Gastrocnemius medialis (tissue), 4 donors: ENCODE measurements at regions not wholly inside any gene's neighbourhood (a gene's known extent, or its start where the extent isn't known, plus 50 kb on each side); places are given as distances from the start of the nearest gene placed in this dataset.

Experiments
- ATAC-seq, 2 donors: fragments of 150-250 bp; one replicate each; pipeline ENCODE4 v1.9.1; 2016
- DNase-seq, 2 donors: peaks; one replicate each; pipeline ENCODE4 v3.0.0-alpha.2; 2019
- H3K27ac ChIP-seq, 4 donors: fragments of 200-600 bp; sonication (generic); 1 replicate in 1 of 4; 2 replicates in 3 of 4; pipeline ENCODE4 v1.5.1; 2016 to 2018; ENCODE audit warnings: mild to moderate bottlenecking in 2 of 4, moderate library complexity in 1 of 4
- H3K27me3 ChIP-seq, 3 donors: fragments of 200-600 bp; sonication (generic) in 2 of 3; 1 replicate in 1 of 3; 2 replicates in 2 of 3; pipeline versions ENCODE4 v1.5.1 to v1.6.0; 2016 to 2019; ENCODE audit warnings: mild to moderate bottlenecking in 1 of 3, moderate library complexity in 1 of 3
- H3K36me3 ChIP-seq, 2 donors: fragments of 200-600 bp; sonication (generic) in 1 of 2; one replicate each; pipeline ENCODE4 v1.5.1; 2017 to 2018
- H3K4me1 ChIP-seq, 2 donors: fragments of 200-600 bp; sonication (generic) in 1 of 2; one replicate each; pipeline ENCODE4 v1.5.1; 2016 to 2017; ENCODE audit warnings: mild to moderate bottlenecking in 2 of 2
- H3K4me3 ChIP-seq, 4 donors: fragments of 200-600 bp; sonication (generic) in 3 of 4; 1 replicate in 1 of 4; 2 replicates in 3 of 4; pipeline ENCODE4 v1.5.1; 2016 to 2019; ENCODE audit warnings: mild to moderate bottlenecking in 2 of 4
- H3K9me3 ChIP-seq, 3 donors: fragments of 200-600 bp; sonication (generic) in 2 of 3; 1 replicate in 1 of 3; 2 replicates in 2 of 3; pipeline ENCODE4 v1.5.1; 2016 to 2019
- POLR2A ChIP-seq, 2 donors: fragments of 450-650 bp; IDR thresholded peaks; one replicate each; pipeline ENCODE4 v1.6.1; 2017; ENCODE audit warnings: antibody characterized with exemption in 2 of 2, mild to moderate bottlenecking in 2 of 2, moderate library complexity in 2 of 2
- in situ Hi-C, 4 donors: fragments of 200-750 bp; cut with MboI; loops; one replicate each; pipeline versions ENCODE4 v1.15.0 to v1.8.0; 2017; ENCODE audit warnings: low sequenced_read_pairs in 4 of 4
- intact Hi-C: fragments of 100-400 bp; cut with DNase I; formaldehyde crosslinking; loops from one replicate; pipeline ENCODE4 v1.15.1; 2023; ENCODE audit warnings: low total_unique reads
- TF ChIP-seq, protein P1 (sequence below), 5 experiments: fragments of 450-650 bp in 3 of 5; fragments of 200-600 bp in 2 of 5; sonication (generic) in 2 of 5; IDR thresholded peaks in 4 of 5; conservative IDR thresholded peaks in 1 of 5; 1 replicate in 4 of 5; 2 replicates in 1 of 5; pipeline ENCODE4 v1.5.1; 2016 to 2019; ENCODE audit warnings: antibody characterized with exemption in 5 of 5, mild to moderate bottlenecking in 3 of 5, moderate library complexity in 3 of 5

DNA sequence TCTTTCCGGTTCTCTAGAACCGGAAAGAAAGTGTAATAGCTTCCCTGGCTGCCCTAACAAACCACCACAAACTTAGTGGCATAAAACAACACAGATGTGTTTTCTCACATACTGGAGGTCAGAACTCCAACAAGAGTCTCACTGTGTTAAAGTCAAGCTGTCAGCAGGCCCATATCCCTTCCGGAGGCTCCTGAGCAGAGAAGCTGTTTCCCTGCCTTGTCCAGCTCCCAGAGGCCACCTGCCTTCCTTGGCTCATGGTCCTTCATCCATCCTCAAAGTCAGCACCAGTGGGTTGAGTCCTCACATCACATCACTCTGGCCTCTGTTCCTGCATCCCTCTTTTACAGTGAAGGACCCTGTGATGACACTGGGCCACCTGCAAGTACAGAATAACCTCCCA, 49.8 kb upstream of the HMX1 start:
- no peaks in the 10 kb centered on the region for H3K4me1 ChIP-seq
- no peaks in the 10 kb centered on the region for H3K36me3 ChIP-seq
- H3K27me3 ChIP-seq, result peaks cover 0 to 3% (median 0%) of the 10 kb centered on the region in 3 donors
- in situ Hi-C loops, result no loop called here
- ATAC-seq, result no peak
- no peak overlapping the region for H3K4me3 ChIP-seq
- DNase-seq, result no peak
- intact Hi-C loops, result no loop called here
- TF ChIP-seq, protein P1, sequence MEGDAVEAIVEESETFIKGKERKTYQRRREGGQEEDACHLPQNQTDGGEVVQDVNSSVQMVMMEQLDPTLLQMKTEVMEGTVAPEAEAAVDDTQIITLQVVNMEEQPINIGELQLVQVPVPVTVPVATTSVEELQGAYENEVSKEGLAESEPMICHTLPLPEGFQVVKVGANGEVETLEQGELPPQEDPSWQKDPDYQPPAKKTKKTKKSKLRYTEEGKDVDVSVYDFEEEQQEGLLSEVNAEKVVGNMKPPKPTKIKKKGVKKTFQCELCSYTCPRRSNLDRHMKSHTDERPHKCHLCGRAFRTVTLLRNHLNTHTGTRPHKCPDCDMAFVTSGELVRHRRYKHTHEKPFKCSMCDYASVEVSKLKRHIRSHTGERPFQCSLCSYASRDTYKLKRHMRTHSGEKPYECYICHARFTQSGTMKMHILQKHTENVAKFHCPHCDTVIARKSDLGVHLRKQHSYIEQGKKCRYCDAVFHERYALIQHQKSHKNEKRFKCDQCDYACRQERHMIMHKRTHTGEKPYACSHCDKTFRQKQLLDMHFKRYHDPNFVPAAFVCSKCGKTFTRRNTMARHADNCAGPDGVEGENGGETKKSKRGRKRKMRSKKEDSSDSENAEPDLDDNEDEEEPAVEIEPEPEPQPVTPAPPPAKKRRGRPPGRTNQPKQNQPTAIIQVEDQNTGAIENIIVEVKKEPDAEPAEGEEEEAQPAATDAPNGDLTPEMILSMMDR (IDR thresholded peaks at IDR 0.05 in 4 of 5, conservative IDR thresholded peaks at IDR 0.05 in 1 of 5), result no peak
- no peak for TF ChIP-seq POLR2A (IDR thresholded peaks at IDR 0.05)
- H3K9me3 ChIP-seq, result no peaks in the 10 kb centered on the region
- H3K27ac ChIP-seq, result no peak overlapping the region
